Fibroblast of peridontal ligament (primary cell): ENCODE measurements at regions not wholly inside any gene's neighbourhood (a gene's known extent, or its start where the extent isn't known, plus 50 kb on each side); places are given as distances from the start of the nearest gene placed in this dataset.
"Not testable (repeated sequence)": the region's sequence is repeated elsewhere in the genome, so short reads cannot be mapped to it uniquely, and the experiment has no call there.

Experiments
- DNase-seq: peaks from one replicate; pipeline ENCODE4 v3.0.0-alpha.2; 2010; ENCODE audit errors: extremely low read depth

GRCh38 chr6:74318738-74319137 lies 622.7 kb downstream of the CD109 start:
- DNase-seq = no peak

- DNase-seq = no peak
Observed at GRCh38 chr6:74312081-74312480, 616.1 kb downstream of the CD109 start.

GRCh38 chr6:74311431-74311830 lies 615.4 kb downstream of the CD109 start:
- no peak for DNase-seq

- DNase-seq = peak; percentile 92
Observed at GRCh38 chr6:74289884-74290283, 593.9 kb downstream of the CD109 start.

GRCh38 chr6:74287932-74288331 lies 591.9 kb downstream of the CD109 start:
- DNase-seq = no peak

- no peak for DNase-seq
Observed at GRCh38 chr6:74287441-74287840, 591.4 kb downstream of the CD109 start.

GRCh38 chr6:74284284-74284683 lies 588.3 kb downstream of the CD109 start:
- peak; percentile 63 for DNase-seq

GRCh38 chr6:74283532-74283931 lies 587.5 kb downstream of the CD109 start:
- DNase-seq = peak; percentile 18

GRCh38 chr6:74282143-74282689 lies 586.2 kb downstream of the CD109 start:
- DNase-seq = no peak

GRCh38 chr6:74280130-74280692 lies 584.2 kb downstream of the CD109 start:
- no peak for DNase-seq

- peak; percentile 30 for DNase-seq
Observed at GRCh38 chr6:74277777-74278186, 581.8 kb downstream of the CD109 start.

GRCh38 chr6:74273541-74273940 lies 577.5 kb downstream of the CD109 start:
- no peak for DNase-seq

- no peak for DNase-seq
Observed at GRCh38 chr6:74269600-74269858, 573.5 kb downstream of the CD109 start.

GRCh38 chr6:74268815-74269599 lies 573.0 kb downstream of the CD109 start:
- DNase-seq = no peak

GRCh38 chr6:74259981-74260380 lies 564.0 kb downstream of the CD109 start:
- DNase-seq = peak; percentile 51

GRCh38 chr6:74256781-74257180 lies 560.8 kb downstream of the CD109 start:
- DNase-seq = no peak

- peak; percentile 71 for DNase-seq
Observed at GRCh38 chr6:74256381-74256780, 560.4 kb downstream of the CD109 start.

GRCh38 chr6:74255007-74255406 lies 559.0 kb downstream of the CD109 start:
- not testable (repeated sequence) for DNase-seq

- not testable (repeated sequence) for DNase-seq
Observed at GRCh38 chr6:74254147-74254546, 558.1 kb downstream of the CD109 start.

- no peak for DNase-seq
Observed at GRCh38 chr6:74253261-74253660, 557.3 kb downstream of the CD109 start.

GRCh38 chr6:74250161-74250818 lies 554.3 kb downstream of the CD109 start:
- peak; percentile 23 for DNase-seq

GRCh38 chr6:74249658-74250057 lies 553.7 kb downstream of the CD109 start:
- peak; percentile 68 for DNase-seq

GRCh38 chr6:74248966-74249365 lies 553.0 kb downstream of the CD109 start:
- DNase-seq = no peak
